Gastrocnemius medialis (tissue), 4 donors: ENCODE measurements at regions not wholly inside any gene's neighbourhood (a gene's known extent, or its start where the extent isn't known, plus 50 kb on each side); places are given as distances from the start of the nearest gene placed in this dataset.

ENCODE experiments used
- CTCF ChIP-seq, 5 experiments: fragments of 450-650 bp in 3 of 5; fragments of 200-600 bp in 2 of 5; sonication (generic) in 2 of 5; IDR thresholded peaks in 4 of 5; conservative IDR thresholded peaks in 1 of 5; 1 replicate in 4 of 5; 2 replicates in 1 of 5; pipeline ENCODE4 v1.5.1; 2016 to 2019; ENCODE audit warnings: antibody characterized with exemption in 5 of 5, mild to moderate bottlenecking in 3 of 5, moderate library complexity in 3 of 5
- POLR2A ChIP-seq, 2 donors: fragments of 450-650 bp; IDR thresholded peaks; one replicate each; pipeline ENCODE4 v1.6.1; 2017; ENCODE audit warnings: antibody characterized with exemption in 2 of 2, mild to moderate bottlenecking in 2 of 2, moderate library complexity in 2 of 2

GRCh38 chr1:184315254-184315653 lies 71.6 kb upstream of the C1orf21 start:
- TF ChIP-seq CTCF (IDR thresholded peaks at IDR 0.05 in 4 of 5, conservative IDR thresholded peaks at IDR 0.05 in 1 of 5) (no peak), POLR2A (IDR thresholded peaks at IDR 0.05) (no peak)
